GM18870 (cell line): ENCODE measurements at regions not wholly inside any gene's neighbourhood (a gene's known extent, or its start where the extent isn't known, plus 50 kb on each side); places are given as distances from the start of the nearest gene placed in this dataset.

Experiments used
- ATAC-seq: cut with Tn5 transposase; IDR thresholded peaks from one replicate; pipeline ENCODE4 v1.9.1; 2021; ENCODE audit warnings: moderate library complexity; ENCODE audit not compliant: unreplicated experiment

- no peak for ATAC-seq
These were observed 279.8 kb downstream of the UTP18 start for GRCh38 chr17:51540151-51540550.

- ATAC-seq: no peak
These were observed 280.9 kb downstream of the UTP18 start for GRCh38 chr17:51541215-51541614.

- no peak for ATAC-seq
These were observed 285.8 kb downstream of the UTP18 start for GRCh38 chr17:51546114-51546513.

- no peak for ATAC-seq
These were observed 287.8 kb downstream of the UTP18 start for GRCh38 chr17:51548125-51548524.

- ATAC-seq: no peak
These were observed 294.8 kb downstream of the UTP18 start for GRCh38 chr17:51555153-51555552.

- no peak for ATAC-seq
These were observed 299.4 kb downstream of the UTP18 start for GRCh38 chr17:51559778-51560177.

- no peak for ATAC-seq
These were observed 300.1 kb downstream of the UTP18 start for GRCh38 chr17:51560398-51560797.

- no peak for ATAC-seq
These were observed 303.6 kb downstream of the UTP18 start for GRCh38 chr17:51563961-51564360.

GRCh38 chr17:51572115-51572514, 311.8 kb downstream of the UTP18 start:
- ATAC-seq: no peak
